Esophagus muscularis mucosa (tissue), 4 donors: ENCODE measurements at regions not wholly inside any gene's neighbourhood (a gene's known extent, or its start where the extent isn't known, plus 50 kb on each side); places are given as distances from the start of the nearest gene placed in this dataset.

Experiments
- CTCF ChIP-seq, 3 experiments: fragments of 200-600 bp in 2 of 3; fragments of 450-650 bp in 1 of 3; sonication (generic) in 2 of 3; IDR thresholded peaks; one replicate each; pipeline ENCODE4 v1.5.1; 2017 to 2019; ENCODE audit warnings: antibody characterized with exemption in 3 of 3, mild to moderate bottlenecking in 2 of 3, moderate library complexity in 1 of 3
- EP300 ChIP-seq: sonication (generic); formaldehyde crosslinking; IDR thresholded peaks from one replicate; pipeline ENCODE4 v1.6.1; 2017; ENCODE audit warnings: antibody characterized with exemption
- POLR2A ChIP-seq: fragments of 450-650 bp; IDR thresholded peaks from one replicate; pipeline ENCODE4 v1.6.1; 2017; ENCODE audit warnings: antibody characterized with exemption, moderate library complexity, mild to moderate bottlenecking, low read depth
- POLR2AphosphoS5 ChIP-seq, 2 donors: sonication (generic); formaldehyde crosslinking; IDR thresholded peaks; one replicate each; pipeline ENCODE4 v1.6.1; 2017; ENCODE audit warnings: antibody characterized with exemption in 2 of 2

DNA sequence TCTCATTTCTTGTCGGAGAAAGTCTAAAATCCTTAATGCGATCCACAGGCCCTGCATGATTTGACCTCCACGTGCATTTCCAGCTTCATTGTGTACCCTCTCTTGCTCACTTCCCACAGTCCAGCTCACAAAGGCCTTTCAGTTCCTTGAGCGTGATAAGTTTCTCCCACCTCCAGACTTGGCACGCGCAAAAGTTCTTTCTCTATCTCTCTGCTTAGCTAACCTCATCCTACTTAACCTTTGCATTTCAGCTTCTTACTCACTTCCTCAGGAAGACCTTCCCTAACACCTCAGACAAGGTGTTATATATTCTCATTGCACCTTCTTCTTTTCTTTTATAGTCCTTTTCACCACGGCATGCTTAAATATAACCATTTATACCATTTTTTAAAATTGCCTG, 124.8 kb upstream of the XPO1 start:
- TF ChIP-seq CTCF (IDR thresholded peaks at IDR 0.05): no peak
- TF ChIP-seq EP300: no peak
- no peak for TF ChIP-seq POLR2AphosphoS5 (IDR thresholded peaks at IDR 0.05)
- TF ChIP-seq POLR2A: no peak
